ENCODE measurements at regions not wholly inside any gene's neighbourhood (a gene's known extent, or its start where the extent isn't known, plus 50 kb on each side); places are given as distances from the start of the nearest gene placed in this dataset.

GRCh38 chr19:30897553-30897952 is 451.7 kb downstream of the TSHZ3 start:
- TF ChIP-seq GABPA (IDR thresholded peaks at IDR 0.05; ENCODE audit: low read depth): no peak
- no peak for TF ChIP-seq SPI1 (IDR thresholded peaks at IDR 0.05; ENCODE audit: borderline replicate concordance, low read depth)
- TF ChIP-seq, protein P1, sequence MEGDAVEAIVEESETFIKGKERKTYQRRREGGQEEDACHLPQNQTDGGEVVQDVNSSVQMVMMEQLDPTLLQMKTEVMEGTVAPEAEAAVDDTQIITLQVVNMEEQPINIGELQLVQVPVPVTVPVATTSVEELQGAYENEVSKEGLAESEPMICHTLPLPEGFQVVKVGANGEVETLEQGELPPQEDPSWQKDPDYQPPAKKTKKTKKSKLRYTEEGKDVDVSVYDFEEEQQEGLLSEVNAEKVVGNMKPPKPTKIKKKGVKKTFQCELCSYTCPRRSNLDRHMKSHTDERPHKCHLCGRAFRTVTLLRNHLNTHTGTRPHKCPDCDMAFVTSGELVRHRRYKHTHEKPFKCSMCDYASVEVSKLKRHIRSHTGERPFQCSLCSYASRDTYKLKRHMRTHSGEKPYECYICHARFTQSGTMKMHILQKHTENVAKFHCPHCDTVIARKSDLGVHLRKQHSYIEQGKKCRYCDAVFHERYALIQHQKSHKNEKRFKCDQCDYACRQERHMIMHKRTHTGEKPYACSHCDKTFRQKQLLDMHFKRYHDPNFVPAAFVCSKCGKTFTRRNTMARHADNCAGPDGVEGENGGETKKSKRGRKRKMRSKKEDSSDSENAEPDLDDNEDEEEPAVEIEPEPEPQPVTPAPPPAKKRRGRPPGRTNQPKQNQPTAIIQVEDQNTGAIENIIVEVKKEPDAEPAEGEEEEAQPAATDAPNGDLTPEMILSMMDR (IDR thresholded peaks at IDR 0.05; ENCODE audit: insufficient read depth, low read length): no peak
- TF ChIP-seq, protein P2, sequence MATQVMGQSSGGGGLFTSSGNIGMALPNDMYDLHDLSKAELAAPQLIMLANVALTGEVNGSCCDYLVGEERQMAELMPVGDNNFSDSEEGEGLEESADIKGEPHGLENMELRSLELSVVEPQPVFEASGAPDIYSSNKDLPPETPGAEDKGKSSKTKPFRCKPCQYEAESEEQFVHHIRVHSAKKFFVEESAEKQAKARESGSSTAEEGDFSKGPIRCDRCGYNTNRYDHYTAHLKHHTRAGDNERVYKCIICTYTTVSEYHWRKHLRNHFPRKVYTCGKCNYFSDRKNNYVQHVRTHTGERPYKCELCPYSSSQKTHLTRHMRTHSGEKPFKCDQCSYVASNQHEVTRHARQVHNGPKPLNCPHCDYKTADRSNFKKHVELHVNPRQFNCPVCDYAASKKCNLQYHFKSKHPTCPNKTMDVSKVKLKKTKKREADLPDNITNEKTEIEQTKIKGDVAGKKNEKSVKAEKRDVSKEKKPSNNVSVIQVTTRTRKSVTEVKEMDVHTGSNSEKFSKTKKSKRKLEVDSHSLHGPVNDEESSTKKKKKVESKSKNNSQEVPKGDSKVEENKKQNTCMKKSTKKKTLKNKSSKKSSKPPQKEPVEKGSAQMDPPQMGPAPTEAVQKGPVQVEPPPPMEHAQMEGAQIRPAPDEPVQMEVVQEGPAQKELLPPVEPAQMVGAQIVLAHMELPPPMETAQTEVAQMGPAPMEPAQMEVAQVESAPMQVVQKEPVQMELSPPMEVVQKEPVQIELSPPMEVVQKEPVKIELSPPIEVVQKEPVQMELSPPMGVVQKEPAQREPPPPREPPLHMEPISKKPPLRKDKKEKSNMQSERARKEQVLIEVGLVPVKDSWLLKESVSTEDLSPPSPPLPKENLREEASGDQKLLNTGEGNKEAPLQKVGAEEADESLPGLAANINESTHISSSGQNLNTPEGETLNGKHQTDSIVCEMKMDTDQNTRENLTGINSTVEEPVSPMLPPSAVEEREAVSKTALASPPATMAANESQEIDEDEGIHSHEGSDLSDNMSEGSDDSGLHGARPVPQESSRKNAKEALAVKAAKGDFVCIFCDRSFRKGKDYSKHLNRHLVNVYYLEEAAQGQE (IDR thresholded peaks at IDR 0.05; ENCODE audit: insufficient replicate concordance, low read depth): no peak
- no peak for TF ChIP-seq POLR2AphosphoS5 (IDR thresholded peaks at IDR 0.05; ENCODE audit: low read depth)
- H3K4me3 ChIP-seq (replicated peaks; ENCODE audit: insufficient read depth, low read length): no peak overlapping the region
- DNase-seq (ENCODE audit: low read depth in 1 of 2, low spot score in 1 of 2): no peak
- H3K27ac ChIP-seq (replicated peaks): no peak overlapping the region
- H3K27me3 ChIP-seq (ENCODE audit: insufficient read depth, poor library complexity, severe bottlenecking): peaks cover 3% of the 10 kb centered on the region

GRCh38 chr19:30897034-30897433 is 452.2 kb downstream of the TSHZ3 start:
- TF ChIP-seq, protein P1 (IDR thresholded peaks at IDR 0.05; ENCODE audit: insufficient read depth, low read length): no peak
- no peak for TF ChIP-seq SPI1 (IDR thresholded peaks at IDR 0.05; ENCODE audit: borderline replicate concordance, low read depth)
- no peak for TF ChIP-seq GABPA (IDR thresholded peaks at IDR 0.05; ENCODE audit: low read depth)
- TF ChIP-seq, protein P2 (IDR thresholded peaks at IDR 0.05; ENCODE audit: insufficient replicate concordance, low read depth): no peak
- TF ChIP-seq POLR2AphosphoS5 (IDR thresholded peaks at IDR 0.05; ENCODE audit: low read depth): no peak
- DNase-seq (ENCODE audit: low read depth in 1 of 2, low spot score in 1 of 2): no peak
- Histone ChIP-seq H3K4me3 (replicated peaks; ENCODE audit: insufficient read depth, low read length) (no peak overlapping the region), H3K27ac (replicated peaks) (no peak overlapping the region), H3K27me3 (ENCODE audit: insufficient read depth, poor library complexity, severe bottlenecking) (peaks cover 3% of the 10 kb centered on the region)

DNA sequence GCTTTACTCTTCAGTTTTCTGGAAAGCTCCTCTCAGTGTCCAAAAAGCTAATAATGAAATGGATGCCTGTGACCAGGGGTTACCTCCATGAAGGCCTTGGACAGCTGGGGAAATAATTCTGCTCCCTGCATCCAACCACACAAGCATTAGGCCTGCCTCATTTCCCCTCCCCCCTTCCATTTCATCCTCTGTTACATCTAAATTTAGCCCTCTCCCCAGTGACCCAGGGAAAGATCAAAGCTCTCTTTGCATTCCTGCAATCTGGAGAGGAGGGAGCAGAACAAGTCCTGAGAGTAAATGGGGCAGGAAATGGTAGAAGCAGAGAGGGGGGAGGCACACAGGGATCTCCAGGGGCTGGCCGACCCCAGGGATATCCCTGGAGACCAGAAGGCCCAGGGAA is 452.7 kb downstream of the TSHZ3 start:
- no peak overlapping the region for H3K4me3 ChIP-seq (replicated peaks; ENCODE audit: insufficient read depth, low read length)
- TF ChIP-seq SPI1 (IDR thresholded peaks at IDR 0.05; ENCODE audit: borderline replicate concordance, low read depth): no peak
- no peak for DNase-seq (ENCODE audit: low read depth in 1 of 2, low spot score in 1 of 2)
- H3K27me3 ChIP-seq (ENCODE audit: insufficient read depth, poor library complexity, severe bottlenecking): peaks cover 3% of the 10 kb centered on the region
- no peak overlapping the region for H3K27ac ChIP-seq (replicated peaks)

GRCh38 chr19:30895946-30896345 is 453.3 kb downstream of the TSHZ3 start:
- Histone ChIP-seq H3K27me3 (ENCODE audit: insufficient read depth, poor library complexity, severe bottlenecking) (peaks cover 3% of the 10 kb centered on the region), H3K4me3 (replicated peaks; ENCODE audit: insufficient read depth, low read length) (no peak overlapping the region), H3K27ac (replicated peaks) (no peak overlapping the region)
- no peak for DNase-seq (ENCODE audit: low read depth in 1 of 2, low spot score in 1 of 2)
- TF ChIP-seq SPI1 (IDR thresholded peaks at IDR 0.05; ENCODE audit: borderline replicate concordance, low read depth): no peak
- TF ChIP-seq GABPA (IDR thresholded peaks at IDR 0.05; ENCODE audit: low read depth): no peak
- TF ChIP-seq, protein P2 (IDR thresholded peaks at IDR 0.05; ENCODE audit: insufficient replicate concordance, low read depth): no peak
- TF ChIP-seq, protein P1 (IDR thresholded peaks at IDR 0.05; ENCODE audit: insufficient read depth, low read length): no peak
- TF ChIP-seq POLR2AphosphoS5 (IDR thresholded peaks at IDR 0.05; ENCODE audit: low read depth): no peak
